ENCODE measurements at regions not wholly inside any gene's neighbourhood (a gene's known extent, or its start where the extent isn't known, plus 50 kb on each side); places are given as distances from the start of the nearest gene placed in this dataset.

GRCh38 chr7:80403686-80404241, 108.1 kb downstream of the GNAT3 start:
- no peak for DNase-seq

- DNase-seq = no peak
Observed at GRCh38 chr7:80401708-80402107, 110.2 kb downstream of the GNAT3 start.

GRCh38 chr7:80393786-80394185, 118.1 kb downstream of the GNAT3 start:
- DNase-seq = peak; percentile 3

- DNase-seq = no peak
Observed at GRCh38 chr7:80392229-80393169, 119.4 kb downstream of the GNAT3 start.

- DNase-seq = no peak
Observed at GRCh38 chr7:80387634-80388193, 124.2 kb downstream of the GNAT3 start.

GRCh38 chr7:80386686-80387085, 125.2 kb downstream of the GNAT3 start:
- no peak for DNase-seq

- no peak for DNase-seq
Observed at GRCh38 chr7:80385508-80385907, 126.4 kb downstream of the GNAT3 start.

GRCh38 chr7:80380957-80381356, 130.9 kb downstream of the GNAT3 start:
- DNase-seq = no peak

GRCh38 chr7:80379034-80379982, 132.6 kb downstream of the GNAT3 start:
- DNase-seq = no peak

- DNase-seq = no peak
Observed at GRCh38 chr7:80374321-80374720, 137.5 kb downstream of the GNAT3 start.

- no peak for DNase-seq
Observed at GRCh38 chr7:80373429-80374032, 138.3 kb downstream of the GNAT3 start.

GRCh38 chr7:80372415-80372814, 139.4 kb downstream of the GNAT3 start:
- DNase-seq = no peak

- DNase-seq = no peak
Observed at GRCh38 chr7:80370587-80370986, 141.3 kb downstream of the GNAT3 start.

- no peak for DNase-seq
Observed at GRCh38 chr7:80369321-80369720, 142.5 kb downstream of the GNAT3 start.

GRCh38 chr7:80362677-80363076, 149.2 kb downstream of the GNAT3 start:
- no peak for DNase-seq

GRCh38 chr7:80362010-80362618, 149.8 kb downstream of the GNAT3 start:
- DNase-seq = no peak

GRCh38 chr7:80359476-80359875, 152.4 kb downstream of the GNAT3 start:
- DNase-seq = no peak

- DNase-seq = no peak
Observed at GRCh38 chr7:80359029-80359428, 152.8 kb downstream of the GNAT3 start.

- no peak for DNase-seq
Observed at GRCh38 chr7:80357530-80357929, 154.3 kb downstream of the GNAT3 start.

- no peak for DNase-seq
Observed at GRCh38 chr7:80350430-80350829, 161.4 kb downstream of the GNAT3 start.

- no peak for DNase-seq
Observed at GRCh38 chr7:80348223-80348622, 163.6 kb downstream of the GNAT3 start.

GRCh38 chr7:80347173-80347572, 164.7 kb downstream of the GNAT3 start:
- DNase-seq = no peak
